ENCODE measurements at regions not wholly inside any gene's neighbourhood (a gene's known extent, or its start where the extent isn't known, plus 50 kb on each side); places are given as distances from the start of the nearest gene placed in this dataset.
"Not testable (repeated sequence)": the region's sequence is repeated elsewhere in the genome, so short reads cannot be mapped to it uniquely, and the experiment has no call there.

GRCh38 chr6:144690133-144690532 is 405.0 kb downstream of the UTRN start:
- no peaks in the 10 kb centered on the region for H3K9me3 ChIP-seq (ENCODE audit: low read length)
- no peaks in the 10 kb centered on the region for H3K27me3 ChIP-seq (ENCODE audit: low read length)
- H3K4me3 ChIP-seq (ENCODE audit: low read length): no peak overlapping the region
- H4K20me1 ChIP-seq (ENCODE audit: insufficient read depth, low read depth, low read length): no peaks in the 10 kb centered on the region
- no peak overlapping the region for H3K27ac ChIP-seq (ENCODE audit: low read length)
- no peak overlapping the region for H3K9ac ChIP-seq (ENCODE audit: low read length)
- DNase-seq: no peak
- no peak overlapping the region for H3K4me2 ChIP-seq (ENCODE audit: low read depth, low read length, poor library complexity, severe bottlenecking)
- no peaks in the 10 kb centered on the region for H3K4me1 ChIP-seq (ENCODE audit: low read length)
- H3K36me3 ChIP-seq (ENCODE audit: insufficient read depth, low read length): no peaks in the 10 kb centered on the region
- H3K9me2 ChIP-seq (replicated peaks; ENCODE audit: insufficient read depth, low read length): no peaks in the 10 kb centered on the region
- H3K79me2 ChIP-seq (ENCODE audit: low read length): no peaks in the 10 kb centered on the region
- no peak overlapping the region for H2AFZ ChIP-seq (ENCODE audit: low read length)

GRCh38 chr6:144690666-144691065 is 405.5 kb downstream of the UTRN start:
- Histone ChIP-seq H2AFZ (ENCODE audit: low read length) (no peak overlapping the region), H3K9ac (ENCODE audit: low read length) (no peak overlapping the region), H3K4me2 (ENCODE audit: low read depth, low read length, poor library complexity, severe bottlenecking) (no peak overlapping the region), H3K36me3 (ENCODE audit: insufficient read depth, low read length) (no peaks in the 10 kb centered on the region), H3K4me1 (ENCODE audit: low read length) (no peaks in the 10 kb centered on the region), H3K27ac (ENCODE audit: low read length) (no peak overlapping the region), H3K4me3 (ENCODE audit: low read length) (no peak overlapping the region), H3K27me3 (ENCODE audit: low read length) (no peaks in the 10 kb centered on the region), H3K9me2 (replicated peaks; ENCODE audit: insufficient read depth, low read length) (no peaks in the 10 kb centered on the region), H4K20me1 (ENCODE audit: insufficient read depth, low read depth, low read length) (no peaks in the 10 kb centered on the region), H3K79me2 (ENCODE audit: low read length) (no peaks in the 10 kb centered on the region), H3K9me3 (ENCODE audit: low read length) (no peaks in the 10 kb centered on the region)
- DNase-seq: no peak

- H2AFZ ChIP-seq (ENCODE audit: low read length); DNase-seq; H3K27me3 ChIP-seq (ENCODE audit: low read length); H4K20me1 ChIP-seq (ENCODE audit: insufficient read depth, low read depth, low read length); H3K9me3 ChIP-seq (ENCODE audit: low read length); H3K4me2 ChIP-seq (ENCODE audit: low read depth, low read length, poor library complexity, severe bottlenecking); H3K79me2 ChIP-seq (ENCODE audit: low read length); H3K4me1 ChIP-seq (ENCODE audit: low read length); H3K27ac ChIP-seq (ENCODE audit: low read length); H3K36me3 ChIP-seq (ENCODE audit: insufficient read depth, low read length); H3K9me2 ChIP-seq (replicated peaks; ENCODE audit: insufficient read depth, low read length); H3K9ac ChIP-seq (ENCODE audit: low read length); H3K4me3 ChIP-seq (ENCODE audit: low read length): not testable (repeated sequence)
Measured at GRCh38 chr6:144692050-144692449, 406.9 kb downstream of the UTRN start.

- no peak overlapping the region for H3K9ac ChIP-seq (ENCODE audit: low read length)
- no peaks in the 10 kb centered on the region for H4K20me1 ChIP-seq (ENCODE audit: insufficient read depth, low read depth, low read length)
- no peaks in the 10 kb centered on the region for H3K4me1 ChIP-seq (ENCODE audit: low read length)
- DNase-seq: no peak
- no peaks in the 10 kb centered on the region for H3K9me2 ChIP-seq (replicated peaks; ENCODE audit: insufficient read depth, low read length)
- H3K4me3 ChIP-seq (ENCODE audit: low read length): no peak overlapping the region
- H3K9me3 ChIP-seq (ENCODE audit: low read length): no peaks in the 10 kb centered on the region
- H3K79me2 ChIP-seq (ENCODE audit: low read length): no peaks in the 10 kb centered on the region
- H3K27ac ChIP-seq (ENCODE audit: low read length): no peak overlapping the region
- no peaks in the 10 kb centered on the region; the same call in 1 of the 2 replicates for H3K27me3 ChIP-seq (ENCODE audit: low read length)
- H2AFZ ChIP-seq (ENCODE audit: low read length): no peak overlapping the region
- no peak overlapping the region for H3K4me2 ChIP-seq (ENCODE audit: low read depth, low read length, poor library complexity, severe bottlenecking)
- H3K36me3 ChIP-seq (ENCODE audit: insufficient read depth, low read length): no peaks in the 10 kb centered on the region
Measured at GRCh38 chr6:144695858-144696533, 410.9 kb downstream of the UTRN start.

GRCh38 chr6:144696610-144697368 is 411.7 kb downstream of the UTRN start:
- H4K20me1 ChIP-seq (ENCODE audit: insufficient read depth, low read depth, low read length): no peaks in the 10 kb centered on the region
- no peak overlapping the region for H3K9ac ChIP-seq (ENCODE audit: low read length)
- H3K79me2 ChIP-seq (ENCODE audit: low read length): no peaks in the 10 kb centered on the region
- H3K9me3 ChIP-seq (ENCODE audit: low read length): no peaks in the 10 kb centered on the region
- H3K27me3 ChIP-seq (ENCODE audit: low read length): no peaks in the 10 kb centered on the region; the same call in 1 of the 2 replicates
- H3K9me2 ChIP-seq (replicated peaks; ENCODE audit: insufficient read depth, low read length): no peaks in the 10 kb centered on the region
- no peak overlapping the region for H3K4me3 ChIP-seq (ENCODE audit: low read length)
- no peak overlapping the region for H3K27ac ChIP-seq (ENCODE audit: low read length)
- no peaks in the 10 kb centered on the region for H3K36me3 ChIP-seq (ENCODE audit: insufficient read depth, low read length)
- no peak for DNase-seq
- H2AFZ ChIP-seq (ENCODE audit: low read length): no peak overlapping the region
- no peaks in the 10 kb centered on the region for H3K4me1 ChIP-seq (ENCODE audit: low read length)
- no peak overlapping the region for H3K4me2 ChIP-seq (ENCODE audit: low read depth, low read length, poor library complexity, severe bottlenecking)

- Histone ChIP-seq H2AFZ (ENCODE audit: low read length) (no peak overlapping the region), H3K4me2 (ENCODE audit: low read depth, low read length, poor library complexity, severe bottlenecking) (no peak overlapping the region), H3K27ac (ENCODE audit: low read length) (no peak overlapping the region), H3K9me2 (replicated peaks; ENCODE audit: insufficient read depth, low read length) (no peaks in the 10 kb centered on the region), H3K4me1 (ENCODE audit: low read length) (no peaks in the 10 kb centered on the region), H3K36me3 (ENCODE audit: insufficient read depth, low read length) (no peaks in the 10 kb centered on the region), H3K27me3 (ENCODE audit: low read length) (no peaks in the 10 kb centered on the region; the same call in 1 of the 2 replicates), H3K9me3 (ENCODE audit: low read length) (no peaks in the 10 kb centered on the region), H3K4me3 (ENCODE audit: low read length) (no peak overlapping the region), H4K20me1 (ENCODE audit: insufficient read depth, low read depth, low read length) (no peaks in the 10 kb centered on the region), H3K79me2 (ENCODE audit: low read length) (no peaks in the 10 kb centered on the region), H3K9ac (ENCODE audit: low read length) (no peak overlapping the region)
- DNase-seq: no peak
Measured at GRCh38 chr6:144697369-144697760, 412.2 kb downstream of the UTRN start.

GRCh38 chr6:144697801-144698200 is 412.7 kb downstream of the UTRN start:
- no peak overlapping the region for H3K4me2 ChIP-seq (ENCODE audit: low read depth, low read length, poor library complexity, severe bottlenecking)
- H3K9me3 ChIP-seq (ENCODE audit: low read length): no peaks in the 10 kb centered on the region
- H3K79me2 ChIP-seq (ENCODE audit: low read length): no peaks in the 10 kb centered on the region
- no peaks in the 10 kb centered on the region; the same call in 1 of the 2 replicates for H3K27me3 ChIP-seq (ENCODE audit: low read length)
- H3K27ac ChIP-seq (ENCODE audit: low read length): no peak overlapping the region
- DNase-seq: no peak
- no peaks in the 10 kb centered on the region for H4K20me1 ChIP-seq (ENCODE audit: insufficient read depth, low read depth, low read length)
- H3K9ac ChIP-seq (ENCODE audit: low read length): no peak overlapping the region
- no peak overlapping the region for H3K4me3 ChIP-seq (ENCODE audit: low read length)
- no peaks in the 10 kb centered on the region for H3K4me1 ChIP-seq (ENCODE audit: low read length)
- no peak overlapping the region for H2AFZ ChIP-seq (ENCODE audit: low read length)
- no peaks in the 10 kb centered on the region for H3K36me3 ChIP-seq (ENCODE audit: insufficient read depth, low read length)
- no peaks in the 10 kb centered on the region for H3K9me2 ChIP-seq (replicated peaks; ENCODE audit: insufficient read depth, low read length)

GRCh38 chr6:144702781-144703180 is 417.6 kb downstream of the UTRN start:
- Histone ChIP-seq H3K9me2 (replicated peaks; ENCODE audit: insufficient read depth, low read length) (no peaks in the 10 kb centered on the region), H3K27me3 (ENCODE audit: low read length) (no peaks in the 10 kb centered on the region), H3K4me3 (ENCODE audit: low read length) (no peak overlapping the region), H3K9me3 (ENCODE audit: low read length) (no peaks in the 10 kb centered on the region), H3K4me2 (ENCODE audit: low read depth, low read length, poor library complexity, severe bottlenecking) (no peak overlapping the region), H3K79me2 (ENCODE audit: low read length) (no peaks in the 10 kb centered on the region), H3K9ac (ENCODE audit: low read length) (no peak overlapping the region), H3K4me1 (ENCODE audit: low read length) (no peaks in the 10 kb centered on the region), H3K36me3 (ENCODE audit: insufficient read depth, low read length) (no peaks in the 10 kb centered on the region), H2AFZ (ENCODE audit: low read length) (no peak overlapping the region), H4K20me1 (ENCODE audit: insufficient read depth, low read depth, low read length) (no peaks in the 10 kb centered on the region), H3K27ac (ENCODE audit: low read length) (no peak overlapping the region)
- no peak for DNase-seq
